ENCODE measurements at regions not wholly inside any gene's neighbourhood (a gene's known extent, or its start where the extent isn't known, plus 50 kb on each side); places are given as distances from the start of the nearest gene placed in this dataset.

- Histone ChIP-seq H3K36me3 (no peaks in the 10 kb centered on the region), H3K9ac (ENCODE audit: low read depth in 2 of 2, low read length in 2 of 2) (no peak overlapping the region), H3K27me3 (no peaks in the 10 kb centered on the region), H3K4me1 (no peaks in the 10 kb centered on the region), H3K27ac (no peak overlapping the region), H3K4me3 (no peak overlapping the region), H3K9me3 (no peaks in the 10 kb centered on the region)
- intact Hi-C loops (cut with DNase I) = no loop called here
- TF ChIP-seq CTCF (IDR thresholded peaks at IDR 0.05) = no peak
- no peak for DNase-seq
Observed at GRCh38 chr6:120116343-120116742, 766.8 kb upstream of the MAN1A1 start.

- H3K4me3 ChIP-seq = no peak overlapping the region
- H3K4me1 ChIP-seq = no peaks in the 10 kb centered on the region
- no peak overlapping the region for H3K9ac ChIP-seq (ENCODE audit: low read depth in 2 of 2, low read length in 2 of 2)
- no peaks in the 10 kb centered on the region for H3K9me3 ChIP-seq
- intact Hi-C loops (cut with DNase I) = no loop called here
- no peaks in the 10 kb centered on the region for H3K27me3 ChIP-seq
- DNase-seq = no peak
- no peaks in the 10 kb centered on the region for H3K36me3 ChIP-seq
- H3K27ac ChIP-seq = no peak overlapping the region
- TF ChIP-seq CTCF (IDR thresholded peaks at IDR 0.05) = no peak
Observed at GRCh38 chr6:120112980-120113379, 763.4 kb upstream of the MAN1A1 start.

GRCh38 chr6:120111001-120111400 lies 761.4 kb upstream of the MAN1A1 start:
- Histone ChIP-seq H3K27ac (no peak overlapping the region), H3K27me3 (no peaks in the 10 kb centered on the region), H3K4me1 (no peaks in the 10 kb centered on the region), H3K9ac (ENCODE audit: low read depth in 2 of 2, low read length in 2 of 2) (no peak overlapping the region), H3K9me3 (no peaks in the 10 kb centered on the region), H3K4me3 (no peak overlapping the region), H3K36me3 (no peaks in the 10 kb centered on the region)
- TF ChIP-seq CTCF (IDR thresholded peaks at IDR 0.05) = no peak
- intact Hi-C loops (cut with DNase I) = no loop called here
- no peak for DNase-seq

GRCh38 chr6:120108061-120108795 lies 758.7 kb upstream of the MAN1A1 start:
- intact Hi-C loops (cut with DNase I) = no loop called here
- no peak for TF ChIP-seq CTCF (IDR thresholded peaks at IDR 0.05)
- Histone ChIP-seq H3K27ac (no peak overlapping the region), H3K9ac (ENCODE audit: low read depth in 2 of 2, low read length in 2 of 2) (no peak overlapping the region), H3K9me3 (no peaks in the 10 kb centered on the region), H3K4me3 (no peak overlapping the region), H3K36me3 (no peaks in the 10 kb centered on the region), H3K27me3 (no peaks in the 10 kb centered on the region), H3K4me1 (no peaks in the 10 kb centered on the region)
- no peak for DNase-seq

GRCh38 chr6:120103618-120104017 lies 754.1 kb upstream of the MAN1A1 start:
- no peak overlapping the region for H3K27ac ChIP-seq
- TF ChIP-seq CTCF (IDR thresholded peaks at IDR 0.05) = no peak
- H3K9ac ChIP-seq (ENCODE audit: low read depth in 2 of 2, low read length in 2 of 2) = no peak overlapping the region
- no peaks in the 10 kb centered on the region for H3K4me1 ChIP-seq
- no peaks in the 10 kb centered on the region for H3K36me3 ChIP-seq
- no peaks in the 10 kb centered on the region for H3K27me3 ChIP-seq
- no peak for DNase-seq
- intact Hi-C loops (cut with DNase I) = no loop called here
- no peak overlapping the region for H3K4me3 ChIP-seq
- H3K9me3 ChIP-seq = no peaks in the 10 kb centered on the region

Measured in colonic mucosa (tissue), 4 donors.